ENCODE measurements at regions not wholly inside any gene's neighbourhood (a gene's known extent, or its start where the extent isn't known, plus 50 kb on each side); places are given as distances from the start of the nearest gene placed in this dataset.

DNA sequence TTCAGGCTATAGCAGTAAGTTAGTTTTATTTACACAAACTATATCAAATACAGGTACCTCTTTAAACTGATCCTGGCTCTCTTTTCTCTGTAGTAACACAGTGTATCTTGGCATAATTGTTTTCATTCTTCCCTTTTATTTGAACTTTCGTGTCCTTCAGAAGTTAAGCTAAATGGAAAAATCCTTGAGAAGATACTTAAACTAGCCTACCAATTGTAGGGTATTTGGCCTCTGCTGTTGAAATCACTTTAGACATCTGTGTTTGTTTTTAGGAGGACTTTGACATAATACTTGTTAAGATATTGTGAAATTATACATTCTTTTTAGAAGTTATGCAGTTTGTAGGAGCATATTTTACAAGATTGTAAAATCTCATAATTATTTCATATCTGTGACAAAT lies 90.3 kb upstream of the GK2 start:
- Mint-ChIP-seq H3K27me3 (peaks cover 3% of the 10 kb centered on the region in 2 donors), H3K27ac (no peak overlapping the region), H3K9me3 (no peaks in the 10 kb centered on the region), H3K36me3 (no peaks in the 10 kb centered on the region), H3K4me1 (no peaks in the 10 kb centered on the region), H3K4me3 (no peak overlapping the region)
- ATAC-seq (replicated peaks in 1 of 4), result no peak
- no peaks in the 10 kb centered on the region for H3K36me3 ChIP-seq (ENCODE audit: control insufficient read depth in 2 of 2, extremely low read depth in 1 of 2, insufficient read depth in 1 of 2, low read length in 1 of 2)
- H3K27me3 ChIP-seq (replicated peaks in 1 of 2; ENCODE audit: control insufficient read depth in 2 of 2, extremely low read depth in 1 of 2, insufficient read depth in 2 of 2, low read length in 1 of 2), result no peaks in the 10 kb centered on the region
- no peak overlapping the region for H3K4me3 ChIP-seq (ENCODE audit: control insufficient read depth in 1 of 2, extremely low read depth in 1 of 2, low read length in 1 of 2)
- CTCF ChIA-PET, result no interaction called here
- no peaks in the 10 kb centered on the region for H3K9me3 ChIP-seq
- H3K4me1 ChIP-seq (ENCODE audit: control insufficient read depth in 1 of 2, extremely low read depth in 1 of 2, insufficient read depth in 2 of 2, low read length in 2 of 2), result no peaks in the 10 kb centered on the region
- no peak overlapping the region for H3K27ac ChIP-seq (ENCODE audit: low read length)
- no CpG with 5 or more reads among the region's 1 CpG for WGBS (ENCODE audit: insufficient coverage)
- DNase-seq, result no peak
- POLR2A ChIA-PET, result no interaction called here

DNA sequence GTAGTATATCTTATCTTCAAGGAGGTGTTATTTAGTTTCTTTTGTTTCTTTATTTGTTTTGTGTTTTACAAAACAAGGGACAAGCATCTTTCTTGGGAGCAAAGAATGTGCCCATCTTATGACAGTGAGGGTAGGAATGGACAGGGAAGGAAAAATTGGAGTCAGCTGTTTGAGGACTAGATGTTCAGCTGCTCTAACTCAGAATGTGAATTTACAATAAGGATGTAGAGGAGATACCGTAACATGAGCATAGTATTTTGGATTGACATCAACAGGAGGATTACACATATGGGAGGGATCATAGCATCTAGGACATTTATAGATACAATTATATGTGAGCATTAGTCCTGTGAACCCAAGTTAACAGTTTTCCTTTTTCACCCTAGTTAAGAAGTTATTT lies 89.0 kb upstream of the GK2 start:
- H3K9me3 Mint-ChIP-seq, result no peaks in the 10 kb centered on the region
- Histone ChIP-seq H3K4me1 (ENCODE audit: control insufficient read depth in 1 of 2, extremely low read depth in 1 of 2, insufficient read depth in 2 of 2, low read length in 2 of 2) (no peaks in the 10 kb centered on the region), H3K27ac (ENCODE audit: low read length) (no peak overlapping the region), H3K9me3 (no peaks in the 10 kb centered on the region), H3K36me3 (ENCODE audit: control insufficient read depth in 2 of 2, extremely low read depth in 1 of 2, insufficient read depth in 1 of 2, low read length in 1 of 2) (no peaks in the 10 kb centered on the region), H3K27me3 (replicated peaks in 1 of 2; ENCODE audit: control insufficient read depth in 2 of 2, extremely low read depth in 1 of 2, insufficient read depth in 2 of 2, low read length in 1 of 2) (no peaks in the 10 kb centered on the region), H3K4me3 (ENCODE audit: control insufficient read depth in 1 of 2, extremely low read depth in 1 of 2, low read length in 1 of 2) (no peak overlapping the region)
- no peak overlapping the region for H3K4me3 Mint-ChIP-seq
- DNase-seq, result no peak
- H3K36me3 Mint-ChIP-seq, result no peaks in the 10 kb centered on the region
- no peak overlapping the region for H3K27ac Mint-ChIP-seq
- peaks cover 3% of the 10 kb centered on the region in 2 donors for H3K27me3 Mint-ChIP-seq
- H3K4me1 Mint-ChIP-seq, result no peaks in the 10 kb centered on the region
- ChIA-PET CTCF (no interaction called here), POLR2A (no interaction called here)
- WGBS (ENCODE audit: insufficient coverage), result no CpG with 5 or more reads among the region's 1 CpG
- ATAC-seq (replicated peaks in 1 of 4), result no peak

DNA sequence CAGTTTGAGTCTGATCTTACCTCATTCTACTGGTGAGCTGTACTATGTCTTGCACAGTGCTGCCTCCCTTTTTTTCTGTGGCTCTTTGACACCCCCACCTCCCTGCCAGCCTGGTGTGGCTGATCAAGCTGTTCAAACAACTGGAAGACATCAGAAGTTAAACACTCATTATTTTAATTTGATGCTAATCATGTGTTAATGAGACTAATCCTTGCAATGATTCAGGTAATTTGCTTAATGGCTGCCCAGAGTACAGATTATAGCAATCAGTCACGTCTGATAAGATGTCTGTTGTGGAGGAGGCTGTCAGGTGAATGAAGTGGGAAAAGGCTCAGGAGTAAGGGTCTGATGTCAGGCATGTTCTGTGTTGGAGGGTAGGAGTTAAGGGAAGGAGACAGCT lies 87.4 kb upstream of the GK2 start:
- Mint-ChIP-seq H3K27ac (no peak overlapping the region), H3K9me3 (no peaks in the 10 kb centered on the region)
- WGBS (ENCODE audit: insufficient coverage), result 38% methylated on average over 1 of the region's 1 CpG

DNA sequence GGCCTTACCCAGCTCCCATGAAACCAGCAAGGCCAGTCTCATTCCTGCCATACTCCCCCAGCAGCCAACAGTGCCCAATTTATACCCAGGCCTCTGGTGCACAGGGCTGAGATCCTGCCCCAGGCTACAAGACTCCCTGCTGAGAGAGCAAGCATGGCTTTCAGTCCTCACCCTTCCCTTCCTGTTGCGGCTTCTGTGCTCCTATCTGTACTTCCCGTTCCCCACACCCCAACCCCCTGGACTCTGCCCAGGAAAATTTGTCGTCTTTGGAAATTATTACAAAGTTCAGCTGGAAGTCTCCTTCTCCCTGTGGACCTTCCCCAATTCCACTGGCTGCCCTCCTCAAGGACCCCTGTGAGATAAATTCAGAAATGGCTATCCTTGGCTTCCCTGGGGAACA lies 84.1 kb upstream of the GK2 start:
- WGBS (ENCODE audit: insufficient coverage), result 77% methylated on average over 3 of the region's 3 CpGs
- Mint-ChIP-seq H3K27ac (no peak overlapping the region), H3K36me3 (no peaks in the 10 kb centered on the region), H3K27me3 (peaks cover 3% of the 10 kb centered on the region in 2 donors), H3K4me1 (no peaks in the 10 kb centered on the region), H3K4me3 (no peak overlapping the region), H3K9me3 (no peaks in the 10 kb centered on the region)
- Histone ChIP-seq H3K4me1 (ENCODE audit: control insufficient read depth in 1 of 2, extremely low read depth in 1 of 2, insufficient read depth in 2 of 2, low read length in 2 of 2) (no peaks in the 10 kb centered on the region), H3K27ac (ENCODE audit: low read length) (no peak overlapping the region), H3K36me3 (ENCODE audit: control insufficient read depth in 2 of 2, extremely low read depth in 1 of 2, insufficient read depth in 1 of 2, low read length in 1 of 2) (no peaks in the 10 kb centered on the region), H3K9me3 (no peaks in the 10 kb centered on the region), H3K27me3 (replicated peaks in 1 of 2; ENCODE audit: control insufficient read depth in 2 of 2, extremely low read depth in 1 of 2, insufficient read depth in 2 of 2, low read length in 1 of 2) (no peaks in the 10 kb centered on the region), H3K4me3 (ENCODE audit: control insufficient read depth in 1 of 2, extremely low read depth in 1 of 2, low read length in 1 of 2) (no peak overlapping the region)
- DNase-seq, result no peak
- ChIA-PET CTCF (no interaction called here), POLR2A (no interaction called here)
- no peak for ATAC-seq (replicated peaks in 1 of 4)

More for the DNA sequence above, 87.4 kb upstream of the GK2 start:
- Mint-ChIP-seq H3K4me1 (no peaks in the 10 kb centered on the region), H3K4me3 (no peak overlapping the region), H3K27me3 (peaks cover 3% of the 10 kb centered on the region in 2 donors), H3K36me3 (no peaks in the 10 kb centered on the region)
- no peak overlapping the region for H3K4me3 ChIP-seq (ENCODE audit: control insufficient read depth in 1 of 2, extremely low read depth in 1 of 2, low read length in 1 of 2)
- ChIA-PET POLR2A (no interaction called here), CTCF (no interaction called here)
- no peaks in the 10 kb centered on the region for H3K4me1 ChIP-seq (ENCODE audit: control insufficient read depth in 1 of 2, extremely low read depth in 1 of 2, insufficient read depth in 2 of 2, low read length in 2 of 2)
- no peaks in the 10 kb centered on the region for H3K27me3 ChIP-seq (replicated peaks in 1 of 2; ENCODE audit: control insufficient read depth in 2 of 2, extremely low read depth in 1 of 2, insufficient read depth in 2 of 2, low read length in 1 of 2)
- DNase-seq (no peak), ATAC-seq (replicated peaks in 1 of 4) (no peak)
- no peaks in the 10 kb centered on the region for H3K9me3 ChIP-seq
- H3K27ac ChIP-seq (ENCODE audit: low read length), result no peak overlapping the region
- no peaks in the 10 kb centered on the region for H3K36me3 ChIP-seq (ENCODE audit: control insufficient read depth in 2 of 2, extremely low read depth in 1 of 2, insufficient read depth in 1 of 2, low read length in 1 of 2)

DNA sequence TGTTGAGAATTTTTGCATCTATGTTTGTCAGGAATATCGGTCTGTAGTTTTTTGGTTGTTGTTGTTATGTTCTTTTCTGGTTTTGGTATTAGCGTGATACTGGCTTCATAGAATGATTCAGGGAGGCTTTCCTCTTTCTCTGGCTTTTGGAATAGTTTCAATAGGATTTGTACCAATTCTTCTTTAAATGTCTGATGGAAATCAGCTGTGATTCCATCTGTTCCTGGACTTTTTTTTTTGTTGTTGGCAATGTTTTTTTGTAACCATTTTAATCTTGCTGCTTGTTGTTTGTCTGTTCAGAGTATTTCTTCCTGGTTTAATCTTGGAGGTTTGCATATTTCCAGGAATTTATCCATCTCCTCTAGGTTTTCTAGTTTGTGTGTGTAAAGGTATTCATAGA lies 81.5 kb upstream of the GK2 start:
- DNase-seq, result no peak
- Histone ChIP-seq H3K9me3 (no peaks in the 10 kb centered on the region), H3K27ac (ENCODE audit: low read length) (no peak overlapping the region), H3K36me3 (ENCODE audit: control insufficient read depth in 2 of 2, extremely low read depth in 1 of 2, insufficient read depth in 1 of 2, low read length in 1 of 2) (no peaks in the 10 kb centered on the region), H3K27me3 (replicated peaks in 1 of 2; ENCODE audit: control insufficient read depth in 2 of 2, extremely low read depth in 1 of 2, insufficient read depth in 2 of 2, low read length in 1 of 2) (no peaks in the 10 kb centered on the region), H3K4me1 (ENCODE audit: control insufficient read depth in 1 of 2, extremely low read depth in 1 of 2, insufficient read depth in 2 of 2, low read length in 2 of 2) (no peaks in the 10 kb centered on the region), H3K4me3 (ENCODE audit: control insufficient read depth in 1 of 2, extremely low read depth in 1 of 2, low read length in 1 of 2) (no peak overlapping the region)
- CTCF ChIA-PET, result no interaction called here
- no peaks in the 10 kb centered on the region for H3K4me1 Mint-ChIP-seq
- no peaks in the 10 kb centered on the region for H3K36me3 Mint-ChIP-seq
- no peaks in the 10 kb centered on the region for H3K9me3 Mint-ChIP-seq
- POLR2A ChIA-PET, result no interaction called here
- no peaks in the 10 kb centered on the region for H3K27me3 Mint-ChIP-seq
- WGBS (ENCODE audit: insufficient coverage), result 100% methylated on average over 2 of the region's 2 CpGs
- H3K27ac Mint-ChIP-seq, result no peak overlapping the region
- H3K4me3 Mint-ChIP-seq, result no peak overlapping the region
- ATAC-seq (replicated peaks in 1 of 4), result no peak

DNA sequence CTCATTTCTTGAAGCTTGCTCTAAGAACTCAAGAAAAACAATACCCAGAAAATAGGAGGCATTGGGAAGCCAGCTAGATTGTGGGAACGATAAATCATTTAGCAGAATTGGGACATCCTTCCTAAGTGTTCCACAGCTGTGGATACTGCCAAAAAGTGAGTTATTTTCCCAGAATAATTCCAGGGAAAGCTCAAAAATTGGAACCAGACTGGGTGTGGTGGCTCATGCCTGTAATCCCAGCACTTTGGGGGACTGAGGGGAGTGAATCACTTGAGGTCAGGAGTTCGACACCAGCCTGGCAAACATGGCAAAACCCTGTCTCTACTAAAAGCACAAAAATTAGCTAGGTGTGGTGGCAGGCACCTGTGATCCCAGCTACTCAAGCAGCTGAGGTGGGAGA lies 68.2 kb upstream of the GK2 start:
- ATAC-seq (replicated peaks in 1 of 4), result no peak
- no peaks in the 10 kb centered on the region for H3K4me1 ChIP-seq (ENCODE audit: control insufficient read depth in 1 of 2, extremely low read depth in 1 of 2, insufficient read depth in 2 of 2, low read length in 2 of 2)
- no peaks in the 10 kb centered on the region for H3K27me3 ChIP-seq (replicated peaks in 1 of 2; ENCODE audit: control insufficient read depth in 2 of 2, extremely low read depth in 1 of 2, insufficient read depth in 2 of 2, low read length in 1 of 2)
- Mint-ChIP-seq H3K27me3 (peaks cover 0 to 3% of the 10 kb centered on the region in 2 donors), H3K27ac (no peak overlapping the region), H3K9me3 (peaks cover 0 to 5% (median 4%) of the 10 kb centered on the region in 3 donors), H3K36me3 (no peaks in the 10 kb centered on the region), H3K4me3 (no peak overlapping the region), H3K4me1 (no peaks in the 10 kb centered on the region)
- no peak overlapping the region for H3K4me3 ChIP-seq (ENCODE audit: control insufficient read depth in 1 of 2, extremely low read depth in 1 of 2, low read length in 1 of 2)
- no peak overlapping the region for H3K27ac ChIP-seq (ENCODE audit: low read length)
- 100% methylated on average over 1 of the region's 2 CpGs for WGBS (ENCODE audit: insufficient coverage)
- POLR2A ChIA-PET, result no interaction called here
- no peaks in the 10 kb centered on the region for H3K36me3 ChIP-seq (ENCODE audit: control insufficient read depth in 2 of 2, extremely low read depth in 1 of 2, insufficient read depth in 1 of 2, low read length in 1 of 2)
- CTCF ChIA-PET, result interaction anchor here in 1 of 2 donors (0.6 kb wide), 1 partner anchor 110 kb away, joined by 5 read pairs; no protein-coding TSS in a partner anchor
- no peaks in the 10 kb centered on the region for H3K9me3 ChIP-seq
- DNase-seq, result no peak

DNA sequence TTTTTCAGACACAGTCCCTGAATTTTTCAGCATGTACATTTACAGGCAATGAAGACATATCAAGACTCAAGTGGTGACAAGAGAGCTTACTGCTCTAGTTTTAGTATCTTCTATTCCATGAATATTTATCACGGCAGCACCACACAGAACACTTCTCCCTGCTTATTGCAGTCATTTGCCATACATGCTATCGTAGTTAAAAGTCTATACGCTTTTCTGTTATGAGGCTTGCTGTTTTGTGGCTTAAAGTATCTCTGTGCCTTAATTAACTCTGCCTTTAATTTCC lies 65.4 kb upstream of the GK2 start:
- no peaks in the 10 kb centered on the region for H3K4me1 Mint-ChIP-seq
- DNase-seq, result no peak
- H3K36me3 Mint-ChIP-seq, result no peaks in the 10 kb centered on the region
- no peaks in the 10 kb centered on the region for H3K27me3 ChIP-seq (replicated peaks in 1 of 2; ENCODE audit: control insufficient read depth in 2 of 2, extremely low read depth in 1 of 2, insufficient read depth in 2 of 2, low read length in 1 of 2)
- WGBS (ENCODE audit: insufficient coverage), result no CpG with 5 or more reads among the region's 3 CpGs
- no peak overlapping the region for H3K4me3 Mint-ChIP-seq
- no peak overlapping the region for H3K4me3 ChIP-seq (ENCODE audit: control insufficient read depth in 1 of 2, extremely low read depth in 1 of 2, low read length in 1 of 2)
- H3K27ac ChIP-seq (ENCODE audit: low read length), result no peak overlapping the region
- H3K9me3 Mint-ChIP-seq, result peaks cover 0 to 2% (median 0%) of the 10 kb centered on the region in 3 donors
- no peak overlapping the region for H3K27ac Mint-ChIP-seq
- H3K4me1 ChIP-seq (ENCODE audit: control insufficient read depth in 1 of 2, extremely low read depth in 1 of 2, insufficient read depth in 2 of 2, low read length in 2 of 2), result no peaks in the 10 kb centered on the region
- H3K9me3 ChIP-seq, result no peaks in the 10 kb centered on the region
- CTCF ChIA-PET, result no interaction called here
- ATAC-seq (replicated peaks in 1 of 4), result no peak
- H3K27me3 Mint-ChIP-seq, result peaks cover 0 to 3% of the 10 kb centered on the region in 2 donors
- POLR2A ChIA-PET, result no interaction called here
- no peaks in the 10 kb centered on the region for H3K36me3 ChIP-seq (ENCODE audit: control insufficient read depth in 2 of 2, extremely low read depth in 1 of 2, insufficient read depth in 1 of 2, low read length in 1 of 2)

Data from T-cell (primary cell).